ENCODE measurements at regions not wholly inside any gene's neighbourhood (a gene's known extent, or its start where the extent isn't known, plus 50 kb on each side); places are given as distances from the start of the nearest gene placed in this dataset.

GRCh38 chr1:29879217-29879616, 642.9 kb downstream of the PTPRU start:
- H3K27me3 Mint-ChIP-seq: peaks cover 18% of the 10 kb centered on the region
- H3K27ac Mint-ChIP-seq: no peak overlapping the region
- no peak for TF ChIP-seq CTCF (IDR thresholded peaks at IDR 0.05; ENCODE audit: unreplicated experiment)
- DNase-seq (ENCODE audit: low spot score, unreplicated experiment): no peak
- no peaks in the 10 kb centered on the region for H3K9me3 Mint-ChIP-seq (ENCODE audit: low read depth)
- no peak overlapping the region for H3K4me3 Mint-ChIP-seq (ENCODE audit: low read depth)
- H3K4me1 Mint-ChIP-seq (ENCODE audit: low read depth): peaks cover 2% of the 10 kb centered on the region
- H3K36me3 Mint-ChIP-seq (ENCODE audit: insufficient read depth): no peaks in the 10 kb centered on the region

DNA sequence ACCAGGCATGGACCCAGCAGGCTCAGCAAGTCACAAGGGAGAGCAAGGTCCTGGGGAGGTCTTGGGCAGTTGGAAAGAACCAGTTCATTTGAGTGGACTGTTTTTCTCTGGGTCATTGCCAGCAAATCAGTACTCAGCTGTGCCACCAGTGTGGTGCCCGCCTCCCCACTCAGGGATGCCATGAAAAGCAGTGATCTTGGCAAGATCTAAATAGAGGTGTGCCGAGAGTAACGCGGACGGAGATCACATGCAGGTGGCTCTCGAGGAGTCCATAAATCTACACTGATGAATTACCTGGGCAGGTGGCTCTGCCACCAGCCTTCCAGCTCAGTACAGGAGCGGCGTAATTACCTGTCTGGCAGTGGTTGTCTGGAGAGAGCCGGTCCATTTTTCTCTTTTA, 642.2 kb downstream of the PTPRU start:
- TF ChIP-seq CTCF (IDR thresholded peaks at IDR 0.05; ENCODE audit: unreplicated experiment): no peak
- no peaks in the 10 kb centered on the region for H3K9me3 Mint-ChIP-seq (ENCODE audit: low read depth)
- H3K4me1 Mint-ChIP-seq (ENCODE audit: low read depth): peaks cover 2% of the 10 kb centered on the region
- H3K27me3 Mint-ChIP-seq: peaks cover 18% of the 10 kb centered on the region
- no peak overlapping the region for H3K27ac Mint-ChIP-seq
- DNase-seq (ENCODE audit: low spot score, unreplicated experiment): no peak
- H3K4me3 Mint-ChIP-seq (ENCODE audit: low read depth): no peak overlapping the region
- no peaks in the 10 kb centered on the region for H3K36me3 Mint-ChIP-seq (ENCODE audit: insufficient read depth)

DNA sequence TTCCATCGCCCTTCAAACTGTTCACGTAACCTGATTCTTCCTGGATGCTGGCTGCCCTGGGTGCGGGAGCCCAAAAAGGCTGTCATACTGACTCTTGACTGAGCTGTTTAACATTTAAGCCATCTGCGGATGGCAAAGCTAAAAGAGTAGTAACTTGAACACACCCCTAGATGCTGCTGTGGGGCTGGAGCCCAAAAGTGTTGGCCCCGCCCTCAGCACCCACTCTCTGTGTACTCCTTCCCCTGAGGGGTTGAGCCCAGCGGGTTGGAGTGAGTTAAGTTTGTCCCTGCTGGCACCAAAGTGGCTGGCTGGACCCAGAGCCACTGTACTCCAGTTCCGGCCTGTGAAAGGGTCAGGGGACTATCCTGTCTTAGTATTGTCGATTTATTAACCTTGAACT, 640.6 kb downstream of the PTPRU start:
- peaks cover 2% of the 10 kb centered on the region for H3K4me1 Mint-ChIP-seq (ENCODE audit: low read depth)
- H3K36me3 Mint-ChIP-seq (ENCODE audit: insufficient read depth): no peaks in the 10 kb centered on the region
- no peaks in the 10 kb centered on the region for H3K9me3 Mint-ChIP-seq (ENCODE audit: low read depth)
- no peak overlapping the region for H3K4me3 Mint-ChIP-seq (ENCODE audit: low read depth)
- no peak for TF ChIP-seq CTCF (IDR thresholded peaks at IDR 0.05; ENCODE audit: unreplicated experiment)
- no peak overlapping the region for H3K27ac Mint-ChIP-seq
- H3K27me3 Mint-ChIP-seq: peaks cover 16% of the 10 kb centered on the region
- DNase-seq (ENCODE audit: low spot score, unreplicated experiment): no peak

- Mint-ChIP-seq H3K4me1 (ENCODE audit: low read depth) (peaks cover 2% of the 10 kb centered on the region), H3K27ac (no peak overlapping the region), H3K4me3 (ENCODE audit: low read depth) (no peak overlapping the region), H3K27me3 (peaks cover 14% of the 10 kb centered on the region), H3K36me3 (ENCODE audit: insufficient read depth) (no peaks in the 10 kb centered on the region), H3K9me3 (ENCODE audit: low read depth) (no peaks in the 10 kb centered on the region)
- no peak for TF ChIP-seq CTCF (IDR thresholded peaks at IDR 0.05; ENCODE audit: unreplicated experiment)
- DNase-seq (ENCODE audit: low spot score, unreplicated experiment): no peak
Measured at GRCh38 chr1:29876441-29876840, 640.1 kb downstream of the PTPRU start.

GRCh38 chr1:29875557-29876028, 639.3 kb downstream of the PTPRU start:
- H3K9me3 Mint-ChIP-seq (ENCODE audit: low read depth): no peaks in the 10 kb centered on the region
- TF ChIP-seq CTCF (IDR thresholded peaks at IDR 0.05; ENCODE audit: unreplicated experiment): no peak

More at GRCh38 chr1:29875557-29876028, 639.3 kb downstream of the PTPRU start:
- peak overlapping the region; percentile 7 for H3K27ac Mint-ChIP-seq
- peaks cover 2% of the 10 kb centered on the region for H3K4me1 Mint-ChIP-seq (ENCODE audit: low read depth)
- DNase-seq (ENCODE audit: low spot score, unreplicated experiment): no peak
- no peaks in the 10 kb centered on the region for H3K36me3 Mint-ChIP-seq (ENCODE audit: insufficient read depth)
- no peak overlapping the region for H3K4me3 Mint-ChIP-seq (ENCODE audit: low read depth)
- H3K27me3 Mint-ChIP-seq: peaks cover 14% of the 10 kb centered on the region

Data from progenitor cell of endocrine pancreas (in vitro differentiated cells).